Neural cell (in vitro differentiated cells): ENCODE measurements at regions not wholly inside any gene's neighbourhood (a gene's known extent, or its start where the extent isn't known, plus 50 kb on each side); places are given as distances from the start of the nearest gene placed in this dataset.

Experiments used
- EP300 ChIP-seq: fragments of 450-650 bp; conservative IDR thresholded peaks from 2 replicates; pipeline ENCODE4 v1.6.1; 2014; ENCODE audit warnings: antibody characterized with exemption, mild to moderate bottlenecking, moderate library complexity; ENCODE audit not compliant: poor library complexity, severe bottlenecking
- EZH2 ChIP-seq: fragments of 200-600, 300-800 bp; shearing (Covaris generic), sonication (generic); IDR thresholded peaks from 2 replicates; pipeline ENCODE4 v1.6.1; 2014; ENCODE audit warnings: antibody characterized with exemption, low read length, borderline replicate concordance, mild to moderate bottlenecking; ENCODE audit not compliant: insufficient read depth, poor library complexity, severe bottlenecking
- MXI1 ChIP-seq: fragments of 450-650 bp; conservative IDR thresholded peaks from 2 replicates; pipeline ENCODE4 v1.6.1; 2014; ENCODE audit warnings: antibody characterized with exemption, mild to moderate bottlenecking; ENCODE audit not compliant: poor library complexity, severe bottlenecking
- POLR2AphosphoS5 ChIP-seq: IDR thresholded peaks from 2 replicates; pipeline ENCODE4 v1.6.1; 2012
- RAD21 ChIP-seq: fragments of 450-650 bp; conservative IDR thresholded peaks from 2 replicates; pipeline ENCODE4 v1.6.1; 2014; ENCODE audit warnings: antibody characterized with exemption, mild to moderate bottlenecking, moderate library complexity
- SMC3 ChIP-seq: fragments of 450-650 bp; conservative IDR thresholded peaks from 2 replicates; pipeline ENCODE4 v1.6.1; 2014; ENCODE audit warnings: antibody characterized with exemption, mild to moderate bottlenecking, moderate library complexity; ENCODE audit not compliant: poor library complexity
- TAF1 ChIP-seq: IDR thresholded peaks from 2 replicates; pipeline ENCODE4 v1.6.1; 2012; ENCODE audit warnings: low read depth
- TF ChIP-seq, protein P1 (sequence below): fragments of 450-650 bp; IDR thresholded peaks from 2 replicates; pipeline ENCODE4 v1.5.1; 2014; ENCODE audit warnings: antibody characterized with exemption, mild to moderate bottlenecking, moderate library complexity; ENCODE audit not compliant: poor library complexity, severe bottlenecking
- TF ChIP-seq, protein P2 (sequence below): IDR thresholded peaks from 2 replicates; pipeline ENCODE4 v1.6.1; 2012; ENCODE audit warnings: borderline replicate concordance

DNA sequence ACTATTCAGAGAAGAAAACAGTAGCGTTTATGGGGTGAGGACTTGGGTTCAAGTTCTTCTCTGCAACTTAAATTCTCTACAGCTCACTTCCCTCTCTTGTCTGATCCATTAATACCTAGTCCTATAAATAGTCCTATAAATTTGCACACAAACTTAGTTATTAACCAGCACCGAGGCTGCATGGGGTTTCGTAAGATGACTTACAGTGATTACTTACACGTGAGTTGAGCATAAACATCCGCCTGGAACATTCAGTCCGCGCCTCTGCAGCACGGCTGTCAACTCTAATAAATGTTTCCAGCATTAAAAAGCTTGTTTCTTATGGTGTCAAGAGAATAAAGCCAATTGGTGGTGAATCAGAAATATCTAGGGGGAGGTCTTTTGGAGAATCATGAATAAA is 103.0 kb upstream of the ENPP6 start:
- TF ChIP-seq EP300 (no peak), POLR2AphosphoS5 (peak; percentile 54), TAF1 (no peak), EZH2 (no peak), RAD21 (no peak), MXI1 (no peak), SMC3 (no peak)
- TF ChIP-seq, protein P1, sequence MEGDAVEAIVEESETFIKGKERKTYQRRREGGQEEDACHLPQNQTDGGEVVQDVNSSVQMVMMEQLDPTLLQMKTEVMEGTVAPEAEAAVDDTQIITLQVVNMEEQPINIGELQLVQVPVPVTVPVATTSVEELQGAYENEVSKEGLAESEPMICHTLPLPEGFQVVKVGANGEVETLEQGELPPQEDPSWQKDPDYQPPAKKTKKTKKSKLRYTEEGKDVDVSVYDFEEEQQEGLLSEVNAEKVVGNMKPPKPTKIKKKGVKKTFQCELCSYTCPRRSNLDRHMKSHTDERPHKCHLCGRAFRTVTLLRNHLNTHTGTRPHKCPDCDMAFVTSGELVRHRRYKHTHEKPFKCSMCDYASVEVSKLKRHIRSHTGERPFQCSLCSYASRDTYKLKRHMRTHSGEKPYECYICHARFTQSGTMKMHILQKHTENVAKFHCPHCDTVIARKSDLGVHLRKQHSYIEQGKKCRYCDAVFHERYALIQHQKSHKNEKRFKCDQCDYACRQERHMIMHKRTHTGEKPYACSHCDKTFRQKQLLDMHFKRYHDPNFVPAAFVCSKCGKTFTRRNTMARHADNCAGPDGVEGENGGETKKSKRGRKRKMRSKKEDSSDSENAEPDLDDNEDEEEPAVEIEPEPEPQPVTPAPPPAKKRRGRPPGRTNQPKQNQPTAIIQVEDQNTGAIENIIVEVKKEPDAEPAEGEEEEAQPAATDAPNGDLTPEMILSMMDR = no peak
- TF ChIP-seq, protein P2, sequence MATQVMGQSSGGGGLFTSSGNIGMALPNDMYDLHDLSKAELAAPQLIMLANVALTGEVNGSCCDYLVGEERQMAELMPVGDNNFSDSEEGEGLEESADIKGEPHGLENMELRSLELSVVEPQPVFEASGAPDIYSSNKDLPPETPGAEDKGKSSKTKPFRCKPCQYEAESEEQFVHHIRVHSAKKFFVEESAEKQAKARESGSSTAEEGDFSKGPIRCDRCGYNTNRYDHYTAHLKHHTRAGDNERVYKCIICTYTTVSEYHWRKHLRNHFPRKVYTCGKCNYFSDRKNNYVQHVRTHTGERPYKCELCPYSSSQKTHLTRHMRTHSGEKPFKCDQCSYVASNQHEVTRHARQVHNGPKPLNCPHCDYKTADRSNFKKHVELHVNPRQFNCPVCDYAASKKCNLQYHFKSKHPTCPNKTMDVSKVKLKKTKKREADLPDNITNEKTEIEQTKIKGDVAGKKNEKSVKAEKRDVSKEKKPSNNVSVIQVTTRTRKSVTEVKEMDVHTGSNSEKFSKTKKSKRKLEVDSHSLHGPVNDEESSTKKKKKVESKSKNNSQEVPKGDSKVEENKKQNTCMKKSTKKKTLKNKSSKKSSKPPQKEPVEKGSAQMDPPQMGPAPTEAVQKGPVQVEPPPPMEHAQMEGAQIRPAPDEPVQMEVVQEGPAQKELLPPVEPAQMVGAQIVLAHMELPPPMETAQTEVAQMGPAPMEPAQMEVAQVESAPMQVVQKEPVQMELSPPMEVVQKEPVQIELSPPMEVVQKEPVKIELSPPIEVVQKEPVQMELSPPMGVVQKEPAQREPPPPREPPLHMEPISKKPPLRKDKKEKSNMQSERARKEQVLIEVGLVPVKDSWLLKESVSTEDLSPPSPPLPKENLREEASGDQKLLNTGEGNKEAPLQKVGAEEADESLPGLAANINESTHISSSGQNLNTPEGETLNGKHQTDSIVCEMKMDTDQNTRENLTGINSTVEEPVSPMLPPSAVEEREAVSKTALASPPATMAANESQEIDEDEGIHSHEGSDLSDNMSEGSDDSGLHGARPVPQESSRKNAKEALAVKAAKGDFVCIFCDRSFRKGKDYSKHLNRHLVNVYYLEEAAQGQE = no peak
